LHCN-M2 (cell line): ENCODE measurements at regions not wholly inside any gene's neighbourhood (a gene's known extent, or its start where the extent isn't known, plus 50 kb on each side); places are given as distances from the start of the nearest gene placed in this dataset.
A peak's percentile ranks its signal among the peaks of the same experiment; 100 is the strongest.

Experiments used
- DNase-seq: peaks from one replicate; pipeline ENCODE4 v3.0.0-alpha.2; 2012; ENCODE audit warnings: low read depth

DNA sequence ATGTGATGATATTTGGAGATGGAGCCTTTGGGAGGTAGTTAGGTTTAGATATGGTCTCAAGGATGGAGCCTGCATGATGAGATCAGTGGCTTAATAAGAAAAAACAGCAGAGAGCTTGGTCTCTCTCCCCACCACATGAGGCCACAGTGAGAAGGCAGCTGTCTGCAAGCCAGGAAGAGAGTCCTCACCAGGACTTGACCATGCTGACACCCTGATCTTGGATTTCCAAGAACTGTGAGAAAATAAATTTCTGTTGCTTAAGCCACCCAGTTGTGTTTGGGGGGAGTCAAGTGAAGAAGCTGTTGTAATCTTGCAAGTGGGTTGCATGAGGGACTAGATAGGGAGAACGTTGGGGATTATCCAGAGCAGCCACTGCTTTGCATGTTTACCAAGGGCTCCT, 62.3 kb upstream of the TNFAIP8L3 start:
- DNase-seq, result peak; percentile 64

DNA sequence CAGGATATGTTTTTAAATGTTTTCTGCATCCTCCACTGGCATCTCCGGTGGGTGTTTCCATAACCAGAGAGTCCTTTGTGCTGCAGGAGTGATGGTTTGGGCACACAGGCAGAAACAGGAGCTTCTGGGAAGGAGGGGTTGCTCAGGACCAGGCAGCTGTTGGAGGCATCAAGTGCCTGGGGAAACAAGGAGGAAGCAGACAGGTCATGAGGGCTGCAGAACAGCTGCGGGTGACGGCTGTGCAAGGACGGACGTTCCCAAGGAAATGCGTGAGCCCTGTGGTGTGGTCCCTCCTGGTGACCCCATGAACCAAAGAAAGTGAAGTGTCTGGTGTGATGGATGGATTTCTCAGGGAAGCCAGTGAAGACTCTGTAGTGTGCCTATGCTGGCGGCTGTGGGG, 61.2 kb upstream of the TNFAIP8L3 start:
- DNase-seq, result peak; percentile 100

DNA sequence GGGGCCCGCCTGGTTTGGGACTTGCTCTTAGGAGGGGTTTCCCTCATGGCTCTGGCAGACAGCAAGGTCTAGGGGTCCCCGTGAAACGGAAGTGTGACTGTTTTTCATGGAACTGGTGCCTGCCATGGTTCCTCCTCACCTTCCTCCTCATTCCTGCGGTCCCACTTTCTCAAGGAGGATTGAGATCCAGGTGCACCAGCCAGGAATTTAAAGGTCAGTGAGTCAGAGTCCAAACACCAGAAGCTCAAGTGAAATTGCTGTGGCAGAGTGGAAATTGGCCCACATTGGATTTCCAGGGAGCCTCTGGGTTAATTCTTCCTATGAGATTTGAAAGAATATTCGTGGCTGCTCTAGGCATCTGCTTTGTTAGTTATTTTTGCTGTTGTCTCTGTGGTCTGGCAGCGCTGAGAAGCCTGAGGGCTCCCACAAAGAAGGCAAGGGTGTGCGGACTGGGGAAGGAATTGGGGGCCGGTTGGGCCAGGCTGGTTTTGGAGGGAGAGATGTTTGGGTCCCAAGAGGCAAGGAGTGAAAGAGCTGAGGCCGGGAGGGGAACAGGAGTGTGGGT, 60.4 kb upstream of the TNFAIP8L3 start:
- DNase-seq, result peak; percentile 59
